ENCODE measurements at regions not wholly inside any gene's neighbourhood (a gene's known extent, or its start where the extent isn't known, plus 50 kb on each side); places are given as distances from the start of the nearest gene placed in this dataset.
A peak's percentile ranks its signal among the peaks of the same experiment; 100 is the strongest.

- Histone ChIP-seq H2BK120ac (replicated peaks; ENCODE audit: low read depth, low read length) (no peak overlapping the region), H3K23ac (ENCODE audit: insufficient read length) (no peak overlapping the region), H3K27me3 (replicated peaks in 1 of 4; ENCODE audit: control insufficient read depth in 3 of 4, extremely low read depth in 1 of 4, insufficient read depth in 3 of 4, low read length in 3 of 4) (no peaks in the 10 kb centered on the region), H2BK15ac (ENCODE audit: low read length) (no peak overlapping the region), H4K91ac (replicated peaks; ENCODE audit: insufficient read length, low read length) (no peak overlapping the region), H3K18ac (ENCODE audit: extremely low read depth, low read length) (no peak overlapping the region), H3K14ac (ENCODE audit: insufficient read length) (no peak overlapping the region), H4K20me1 (replicated peaks in 1 of 2; ENCODE audit: control insufficient read depth in 1 of 2, insufficient read depth in 2 of 2, low read length in 2 of 2) (no peaks in the 10 kb centered on the region), H3K9ac (replicated peaks in 1 of 4; ENCODE audit: extremely low read depth in 1 of 4, low read depth in 3 of 4, low read length in 3 of 4) (no peak overlapping the region), H3K23me2 (ENCODE audit: low read depth, low read length) (no peaks in the 10 kb centered on the region), H3K4me1 (replicated peaks in 1 of 4; ENCODE audit: control insufficient read depth in 3 of 4, insufficient read depth in 4 of 4, low read length in 3 of 4) (no peaks in the 10 kb centered on the region), H3K36me3 (ENCODE audit: control insufficient read depth in 2 of 4, insufficient read depth in 4 of 4, low read length in 3 of 4) (no peaks in the 10 kb centered on the region), H2AFZ (ENCODE audit: low read length) (no peak overlapping the region; the same call in 1 of the 2 replicates), H3K4me2 (ENCODE audit: insufficient read depth in 1 of 2, low read depth in 2 of 2, low read length in 2 of 2) (no peak overlapping the region), H2BK20ac (ENCODE audit: low read length) (no peak overlapping the region), H3K56ac (replicated peaks; ENCODE audit: insufficient read length, low read depth, low read length) (no peak overlapping the region), H3K79me2 (ENCODE audit: control insufficient read depth in 1 of 2, insufficient read depth in 2 of 2, low read length in 2 of 2) (no peaks in the 10 kb centered on the region), H3K79me1 (ENCODE audit: low read depth, low read length) (no peaks in the 10 kb centered on the region), H2BK5ac (ENCODE audit: low read depth, low read length) (no peak overlapping the region), H3K4me3 (ENCODE audit: extremely low read depth in 1 of 4, insufficient read depth in 2 of 4, low read depth in 3 of 4, low read length in 4 of 4) (no peak overlapping the region), H3K27ac (ENCODE audit: low read depth, low read length) (no peak overlapping the region), H2BK12ac (ENCODE audit: low read depth, low read length) (no peak overlapping the region), H4K5ac (ENCODE audit: insufficient read length, low read depth, low read length) (no peak overlapping the region), H4K8ac (ENCODE audit: extremely low read depth, insufficient read depth, low read length) (no peak overlapping the region), H3K4ac (replicated peaks; ENCODE audit: insufficient read length, low read depth, low read length) (no peak overlapping the region), H3K9me3 (ENCODE audit: insufficient read depth in 2 of 2, low read depth in 1 of 2, low read length in 1 of 2) (no peaks in the 10 kb centered on the region), H2AK5ac (ENCODE audit: low read depth, low read length) (no peak overlapping the region)
- CTCF ChIA-PET (ENCODE audit: partially characterized antibody) = no interaction called here
- whole genome bisulfite sequencing, 2 experiments (ENCODE audit: extremely low coverage in 1 of 2, insufficient coverage in 1 of 2, insufficient read length in 1 of 2, insufficient replicate concordance in 2 of 2, low coverage in 1 of 2, low lambda C conversion rate in 2 of 2, missing lambda C conversion rate in 1 of 2) = 39% methylated on average over 3 of the region's 3 CpGs; no CpG with 5 or more reads in 1 of the 2 experiments
- POLR2A ChIA-PET (ENCODE audit: partially characterized antibody) = no interaction called here
- TF ChIP-seq EGR1 (IDR thresholded peaks at IDR 0.05; ENCODE audit: borderline replicate concordance, low read depth, low read length) (no peak), RAD21 (IDR thresholded peaks at IDR 0.05 in 1 of 2, conservative IDR thresholded peaks at IDR 0.05 in 1 of 2; ENCODE audit: low read depth in 2 of 2, low read length in 2 of 2) (peak; percentile 23 to 38; a peak in 2 of 4 replicates), CTCF (IDR thresholded peaks at IDR 0.05; ENCODE audit: control extremely low read depth in 1 of 3, insufficient read depth in 1 of 3, low read depth in 1 of 3, low read length in 3 of 3) (peak in 2 of 3 experiments; percentile 12 to 38; a peak in 2 of 4 replicates), BCL11A (IDR thresholded peaks at IDR 0.05; ENCODE audit: low read depth in 2 of 2, low read length in 2 of 2) (no peak), TEAD4 (IDR thresholded peaks at IDR 0.05; ENCODE audit: low read depth, low read length) (no peak), HDAC6 (IDR thresholded peaks at IDR 0.05; ENCODE audit: low read depth, low read length) (no peak), POLR2AphosphoS5 (IDR thresholded peaks at IDR 0.05; ENCODE audit: low read depth, low read length) (no peak)
- FAIRE-seq = peak; percentile 50
- DNase-seq (ENCODE audit: low read depth in 1 of 2, low spot score in 2 of 2) = peak in 1 of 2 experiments; percentile 37
These were observed 1389.3 kb downstream of the CDY2B start for GRCh38 chrY:16490706-16491105.
